ENCODE measurements at regions not wholly inside any gene's neighbourhood (a gene's known extent, or its start where the extent isn't known, plus 50 kb on each side); places are given as distances from the start of the nearest gene placed in this dataset.
"Not testable (repeated sequence)": the region's sequence is repeated elsewhere in the genome, so short reads cannot be mapped to it uniquely, and the experiment has no call there.

GRCh38 chr12:127923501-127923900 is 343.5 kb upstream of the TMEM132C start:
- DNase-seq (ENCODE audit: low read depth in 1 of 2, low spot score in 1 of 2): no peak

GRCh38 chr12:127925971-127926370 is 341.0 kb upstream of the TMEM132C start:
- no peak for DNase-seq (ENCODE audit: low read depth in 1 of 2, low spot score in 1 of 2)

- DNase-seq (ENCODE audit: low read depth in 1 of 2, low spot score in 1 of 2): no peak
These were observed 338.8 kb upstream of the TMEM132C start for GRCh38 chr12:127928178-127928577.

- DNase-seq (ENCODE audit: low read depth in 1 of 2, low spot score in 1 of 2): no peak
These were observed 338.1 kb upstream of the TMEM132C start for GRCh38 chr12:127928615-127929571.

GRCh38 chr12:127930122-127930521 is 336.8 kb upstream of the TMEM132C start:
- no peak for DNase-seq (ENCODE audit: low read depth in 1 of 2, low spot score in 1 of 2)

GRCh38 chr12:127934409-127934808 is 332.6 kb upstream of the TMEM132C start:
- DNase-seq (ENCODE audit: low read depth in 1 of 2, low spot score in 1 of 2): no peak

GRCh38 chr12:127936463-127936862 is 330.5 kb upstream of the TMEM132C start:
- DNase-seq (ENCODE audit: low read depth in 1 of 2, low spot score in 1 of 2): no peak

GRCh38 chr12:127941332-127941731 is 325.6 kb upstream of the TMEM132C start:
- no peak for DNase-seq (ENCODE audit: low read depth in 1 of 2, low spot score in 1 of 2)

- DNase-seq (ENCODE audit: low read depth in 1 of 2, low spot score in 1 of 2): no peak
These were observed 324.0 kb upstream of the TMEM132C start for GRCh38 chr12:127942981-127943380.

- no peak for DNase-seq (ENCODE audit: low read depth in 1 of 2, low spot score in 1 of 2)
These were observed 323.3 kb upstream of the TMEM132C start for GRCh38 chr12:127943481-127944210.

- no peak for DNase-seq (ENCODE audit: low read depth in 1 of 2, low spot score in 1 of 2)
These were observed 322.6 kb upstream of the TMEM132C start for GRCh38 chr12:127944211-127944899.

GRCh38 chr12:127957001-127957660 is 309.8 kb upstream of the TMEM132C start:
- DNase-seq (ENCODE audit: low read depth in 1 of 2, low spot score in 1 of 2): no peak

- DNase-seq (ENCODE audit: low read depth in 1 of 2, low spot score in 1 of 2): no peak
These were observed 304.7 kb upstream of the TMEM132C start for GRCh38 chr12:127962303-127962702.

- DNase-seq (ENCODE audit: low read depth in 1 of 2, low spot score in 1 of 2): no peak
These were observed 303.0 kb upstream of the TMEM132C start for GRCh38 chr12:127963933-127964332.

GRCh38 chr12:127964717-127965116 is 302.3 kb upstream of the TMEM132C start:
- no peak for DNase-seq (ENCODE audit: low read depth in 1 of 2, low spot score in 1 of 2)

GRCh38 chr12:127966331-127966730 is 300.6 kb upstream of the TMEM132C start:
- DNase-seq (ENCODE audit: low read depth in 1 of 2, low spot score in 1 of 2): no peak

GRCh38 chr12:127970491-127970890 is 296.5 kb upstream of the TMEM132C start:
- DNase-seq (ENCODE audit: low read depth in 1 of 2, low spot score in 1 of 2): no peak

- no peak for DNase-seq (ENCODE audit: low read depth in 1 of 2, low spot score in 1 of 2)
These were observed 286.4 kb upstream of the TMEM132C start for GRCh38 chr12:127980585-127980984.

- no peak for DNase-seq (ENCODE audit: low read depth in 1 of 2, low spot score in 1 of 2)
These were observed 285.1 kb upstream of the TMEM132C start for GRCh38 chr12:127981875-127982274.

- not testable (repeated sequence) for DNase-seq (ENCODE audit: low read depth in 1 of 2, low spot score in 1 of 2)
These were observed 283.7 kb upstream of the TMEM132C start for GRCh38 chr12:127983213-127983791.
